GM19467 (cell line): ENCODE measurements at regions not wholly inside any gene's neighbourhood (a gene's known extent, or its start where the extent isn't known, plus 50 kb on each side); places are given as distances from the start of the nearest gene placed in this dataset.

Experiments used
- ATAC-seq: cut with Tn5 transposase; IDR thresholded peaks from one replicate; pipeline ENCODE4 v1.9.1; 2021; ENCODE audit warnings: mild to moderate bottlenecking, moderate library complexity; ENCODE audit not compliant: unreplicated experiment

DNA sequence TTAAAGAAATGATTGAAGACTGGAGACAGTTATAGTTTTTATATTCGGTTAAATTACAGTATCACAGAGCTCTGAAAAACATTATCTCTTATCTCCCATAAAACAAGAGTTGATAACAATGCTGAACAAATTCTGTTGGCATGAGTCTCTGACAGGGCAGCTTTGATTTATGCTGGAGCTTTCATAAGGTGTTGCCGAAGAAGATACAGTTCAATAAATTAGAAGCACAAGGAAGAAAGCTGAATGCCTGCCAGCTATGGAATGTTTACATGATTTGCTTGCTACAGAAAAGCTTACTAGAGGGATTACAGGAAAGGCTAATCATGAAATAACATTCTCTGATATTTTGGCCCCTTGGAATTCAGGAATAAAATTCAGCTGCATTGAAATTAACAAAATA, 431.9 kb upstream of the GJE1 start:
- ATAC-seq: no peak

DNA sequence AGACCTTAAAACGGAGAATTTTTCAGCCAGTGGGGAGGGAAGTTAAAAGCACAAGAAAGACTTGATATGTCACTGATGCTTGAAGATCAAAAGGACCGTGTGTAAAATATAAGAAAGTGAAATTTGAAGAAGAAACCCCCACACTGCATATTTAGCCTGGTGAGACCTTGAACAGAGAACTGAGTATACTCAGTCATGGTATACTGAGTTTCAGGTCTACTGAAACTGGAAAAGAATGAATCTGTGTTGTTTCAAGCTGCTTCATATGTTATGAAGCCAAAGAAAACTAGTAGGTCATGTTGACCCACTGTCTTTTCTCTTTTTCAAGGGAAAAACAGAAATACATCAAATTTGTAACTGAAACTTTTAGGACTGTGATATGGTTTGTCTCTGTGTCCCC, 443.8 kb upstream of the GJE1 start:
- ATAC-seq: peak; percentile 59

DNA sequence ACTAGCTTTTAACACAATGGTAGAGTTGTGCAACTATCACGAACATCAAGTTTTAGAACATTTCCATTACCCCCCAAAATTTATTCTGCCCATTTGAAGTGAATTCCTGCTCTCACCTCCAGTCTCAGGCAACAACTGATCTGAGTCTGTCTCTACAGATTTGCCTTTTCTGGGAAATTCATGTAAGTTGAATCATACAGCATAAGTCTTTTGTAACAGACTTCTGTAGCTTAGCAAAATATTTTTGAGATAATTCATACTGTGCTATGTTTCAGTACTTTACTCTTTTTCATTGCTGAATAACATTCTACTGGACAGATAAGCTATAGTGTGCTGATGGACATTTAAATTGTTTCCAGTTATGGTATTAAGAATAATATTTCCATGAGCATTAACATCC, 447.3 kb upstream of the GJE1 start:
- no peak for ATAC-seq

DNA sequence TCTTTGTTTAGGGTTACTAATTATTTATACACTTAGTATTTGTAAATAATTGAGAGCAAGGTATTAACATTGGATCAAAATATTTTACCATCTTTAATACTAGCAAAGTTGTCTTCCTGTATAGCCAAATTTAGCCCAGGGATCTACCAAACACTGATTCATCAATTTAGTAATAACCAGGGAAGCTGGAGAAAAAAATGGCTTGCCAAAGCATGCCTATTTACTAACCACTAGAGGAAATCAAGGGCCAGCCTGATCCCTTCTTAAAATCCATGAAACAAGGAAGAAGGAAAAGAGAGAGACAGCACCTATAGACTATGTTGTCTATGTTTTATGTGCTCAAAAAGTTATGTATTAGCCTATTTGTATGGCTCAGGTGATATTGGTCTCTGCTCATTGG, 450.3 kb upstream of the GJE1 start:
- ATAC-seq: no peak

DNA sequence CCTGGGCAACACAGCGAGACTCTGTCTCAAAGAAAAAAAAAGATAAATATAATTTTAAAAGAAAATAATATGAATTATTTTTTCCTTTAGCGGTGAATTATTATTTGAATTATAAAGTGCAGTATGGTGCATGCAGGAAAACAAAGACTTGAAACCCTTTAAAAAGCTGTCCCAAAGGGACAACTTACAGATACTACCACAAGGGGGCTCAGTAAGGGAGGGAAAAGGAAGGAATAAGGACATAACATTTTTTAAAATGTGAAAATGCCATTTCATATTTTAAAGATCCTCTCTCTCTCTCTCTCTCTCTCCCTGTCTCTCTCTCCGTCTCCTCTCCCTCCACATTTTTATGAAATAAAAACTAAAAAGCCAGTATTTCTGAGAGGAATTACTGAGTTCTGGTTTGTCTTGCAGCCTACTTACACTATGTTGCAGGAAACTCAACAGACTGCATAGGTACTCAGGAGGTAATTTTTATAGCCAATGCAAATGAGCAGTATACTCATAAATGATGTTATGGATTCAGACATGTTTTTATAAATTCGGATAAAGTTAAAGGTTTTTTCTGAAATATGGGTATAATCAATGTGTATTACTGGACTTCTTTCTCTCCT, 455.0 kb upstream of the GJE1 start:
- ATAC-seq: no peak

DNA sequence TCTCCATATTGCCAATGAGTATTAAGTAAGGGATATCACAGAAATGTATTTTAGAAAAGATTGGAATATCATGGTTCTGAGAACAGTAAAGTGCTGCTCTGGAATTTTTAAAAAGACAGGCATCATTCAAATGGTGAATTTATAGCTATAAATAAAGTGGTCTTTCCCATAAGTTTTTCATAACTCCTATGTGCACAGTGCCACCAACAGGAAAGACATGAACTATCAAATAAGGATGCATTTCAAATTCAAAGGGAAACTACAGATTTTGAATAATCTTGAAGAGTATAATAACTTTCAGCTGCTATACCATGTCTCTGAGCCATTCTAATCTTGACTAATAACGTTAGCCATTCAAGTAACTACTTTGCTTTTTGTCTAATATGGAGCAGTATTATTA, 456.8 kb upstream of the GJE1 start:
- ATAC-seq: no peak

DNA sequence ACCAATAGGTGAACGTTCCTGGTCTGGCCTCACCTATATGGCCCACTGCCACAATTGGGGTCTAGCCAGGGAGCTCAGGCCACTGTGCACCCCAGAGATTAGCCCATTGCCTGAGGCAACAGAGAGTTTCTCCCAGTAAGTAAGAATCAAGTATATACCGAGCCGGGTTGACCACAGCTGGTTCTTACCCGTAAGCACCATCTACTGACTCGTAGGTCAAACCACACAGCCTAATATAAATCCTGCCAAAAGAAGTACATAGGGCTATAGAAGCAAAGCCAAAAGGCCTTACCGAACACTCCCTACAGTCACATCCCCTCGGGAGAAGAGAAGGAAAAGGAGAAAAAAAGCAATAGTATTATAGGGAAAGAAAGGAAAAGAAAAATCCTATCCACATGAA, 463.6 kb upstream of the GJE1 start:
- no peak for ATAC-seq

DNA sequence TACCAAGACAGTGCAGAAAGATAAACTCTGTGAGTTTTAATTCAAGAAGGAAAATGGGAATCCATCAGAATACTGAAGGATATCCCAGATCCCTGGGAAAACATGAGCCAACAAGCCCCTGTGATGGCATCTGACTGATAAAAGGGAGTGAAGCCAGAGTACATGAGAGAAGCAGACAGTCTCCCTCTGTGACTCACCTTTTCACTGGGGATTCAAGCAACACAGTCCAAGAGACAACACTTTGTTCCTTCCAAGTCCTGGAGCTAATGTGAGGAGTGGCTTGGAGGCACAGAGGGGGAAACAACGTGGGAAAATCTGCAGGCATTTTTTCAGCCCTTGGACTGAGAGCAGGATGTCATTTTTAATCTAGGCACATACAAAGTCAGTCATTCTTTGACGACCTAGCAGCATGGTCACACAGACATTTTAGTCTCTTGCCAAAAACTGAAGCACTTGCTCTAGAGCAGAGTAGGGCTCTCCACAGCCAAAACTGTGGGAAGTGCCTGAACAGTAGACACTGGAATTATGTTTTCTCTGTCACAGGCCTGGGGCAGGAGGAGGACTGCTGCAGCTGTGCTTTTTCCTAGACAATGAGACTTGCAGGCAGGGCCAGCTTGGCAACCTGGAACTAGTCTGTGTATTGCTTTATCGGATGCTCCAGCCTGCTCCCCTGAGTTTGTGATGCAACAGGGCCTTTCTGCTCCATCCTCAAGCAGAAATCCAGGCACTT, 465.0 kb upstream of the GJE1 start:
- no peak for ATAC-seq

DNA sequence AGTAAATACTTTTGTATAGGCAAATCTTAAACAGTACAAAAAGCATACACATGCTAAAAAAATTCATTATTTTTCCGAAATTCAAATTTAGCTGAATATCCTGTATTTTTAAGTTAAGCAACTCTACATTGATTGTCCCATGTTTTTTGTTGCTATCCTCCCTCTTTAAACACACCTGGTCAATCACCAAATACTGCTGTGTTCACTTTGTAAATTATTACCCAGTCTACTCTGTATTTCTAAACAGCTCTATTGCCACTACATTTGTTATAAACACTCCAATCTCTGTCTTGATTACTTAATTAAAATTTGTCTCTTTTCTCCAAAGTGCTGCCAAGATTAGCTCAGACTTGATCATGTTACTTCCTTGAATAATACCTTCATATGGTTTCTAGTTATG, 466.5 kb upstream of the GJE1 start:
- no peak for ATAC-seq

DNA sequence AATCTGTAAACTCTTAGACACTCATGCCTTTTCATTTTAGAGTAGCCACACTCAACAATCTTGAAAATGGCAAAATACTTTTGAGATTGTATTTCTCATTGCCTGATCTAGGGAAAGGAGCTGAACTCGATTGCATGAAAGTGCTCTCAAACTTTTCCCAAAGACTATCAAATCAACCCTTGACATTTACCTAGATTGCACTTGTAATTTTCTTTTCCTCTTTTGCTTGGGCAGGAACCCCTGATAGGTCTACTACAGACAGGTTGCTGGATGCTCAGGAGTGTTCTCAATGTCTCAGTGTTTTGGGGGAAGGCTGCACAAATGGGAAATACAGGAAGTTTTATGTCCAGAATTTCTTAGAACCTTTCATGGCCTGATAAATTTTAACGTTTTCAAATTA, 468.0 kb upstream of the GJE1 start:
- no peak for ATAC-seq

DNA sequence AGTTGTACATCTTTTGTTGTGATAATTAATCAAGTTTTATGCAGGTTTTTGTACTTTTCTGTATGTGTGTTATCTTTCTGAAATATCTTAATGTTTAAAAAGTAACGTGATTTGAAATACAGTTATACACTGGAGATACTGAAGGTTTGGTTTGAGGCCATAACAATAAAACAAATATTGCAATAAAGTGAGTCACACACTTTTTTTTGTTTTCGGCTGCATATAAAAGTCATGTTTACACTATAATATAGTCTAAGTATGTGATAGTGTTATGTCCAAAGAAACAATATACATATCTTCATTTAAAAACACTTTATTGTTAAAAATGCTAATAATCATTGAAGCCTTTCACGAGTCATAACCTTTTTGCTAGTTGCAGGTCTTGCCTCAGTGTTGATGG, 473.1 kb upstream of the GJE1 start:
- ATAC-seq: no peak

DNA sequence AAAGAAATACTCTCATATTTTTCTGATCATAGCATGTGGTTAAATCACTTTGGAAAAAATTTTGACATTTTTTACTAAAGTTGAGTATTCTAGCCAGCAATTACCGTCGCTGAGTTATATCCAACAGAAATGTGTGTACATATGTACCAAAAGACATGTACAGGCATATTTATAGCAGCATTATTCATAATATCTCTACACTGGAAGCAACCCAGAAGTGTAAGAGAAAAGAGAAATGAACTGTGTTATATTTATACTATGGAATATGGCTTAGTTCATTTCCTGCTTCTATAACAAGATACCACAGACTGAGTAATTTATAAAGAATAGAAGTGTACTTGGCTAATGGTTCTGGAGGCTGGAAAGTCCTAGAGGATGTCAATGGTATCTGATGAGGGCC, 474.0 kb upstream of the GJE1 start:
- ATAC-seq: no peak

DNA sequence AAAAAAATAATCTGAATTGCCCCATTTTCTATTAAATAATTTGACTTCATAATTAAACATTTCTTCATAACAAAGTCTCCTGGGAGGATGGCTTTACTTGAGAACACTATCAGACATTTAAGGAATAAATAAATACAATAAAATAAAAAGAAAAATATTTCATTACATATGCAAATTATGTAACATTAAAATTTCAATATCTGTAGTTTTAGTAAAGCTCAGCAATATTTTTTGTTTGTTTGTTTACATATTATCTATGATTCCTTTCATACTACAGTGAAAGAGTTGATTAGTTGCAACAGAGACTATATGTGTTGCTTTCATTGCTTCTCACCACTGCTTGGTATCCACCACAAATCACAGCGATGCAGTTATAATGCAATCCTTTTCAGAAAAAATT, 474.9 kb upstream of the GJE1 start:
- ATAC-seq: no peak

DNA sequence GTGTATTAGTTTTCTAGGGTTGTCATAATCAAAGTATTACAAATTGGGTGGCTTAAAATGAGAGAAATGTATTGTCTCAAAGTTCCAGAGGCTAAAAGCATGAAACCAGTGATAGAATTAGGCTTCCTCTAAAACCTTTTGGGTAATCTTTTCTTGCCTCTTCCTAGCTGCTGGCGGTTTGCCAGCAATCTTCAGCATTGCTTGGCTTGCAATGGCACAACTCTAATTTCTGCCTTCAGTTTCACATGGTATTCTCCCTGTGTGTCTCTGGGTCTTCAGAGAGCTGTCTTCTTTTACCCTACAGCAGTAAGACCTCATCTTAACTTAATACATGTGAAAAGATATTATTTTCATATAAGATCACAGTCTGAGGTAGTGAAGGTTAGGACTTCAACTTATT, 479.1 kb upstream of the GJE1 start:
- no peak for ATAC-seq

DNA sequence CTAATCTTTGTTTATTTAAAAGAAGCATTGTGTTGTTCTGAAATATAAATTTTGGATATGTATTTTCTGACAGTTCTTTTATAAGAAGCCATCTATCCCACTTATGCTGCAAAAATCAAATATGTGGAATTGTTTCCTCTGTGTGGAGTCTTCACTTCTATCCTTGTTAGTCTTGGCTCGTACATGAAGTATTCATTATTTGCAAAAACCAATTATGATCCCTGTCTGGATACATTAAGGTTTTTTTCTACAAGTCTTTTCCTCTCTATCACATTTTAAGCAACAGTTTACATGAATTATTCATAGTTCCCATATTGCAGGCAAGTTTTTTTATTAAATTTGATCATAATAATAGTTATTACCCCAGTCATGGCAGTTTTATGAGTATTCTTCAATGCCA, 490.8 kb upstream of the GJE1 start:
- ATAC-seq: no peak

DNA sequence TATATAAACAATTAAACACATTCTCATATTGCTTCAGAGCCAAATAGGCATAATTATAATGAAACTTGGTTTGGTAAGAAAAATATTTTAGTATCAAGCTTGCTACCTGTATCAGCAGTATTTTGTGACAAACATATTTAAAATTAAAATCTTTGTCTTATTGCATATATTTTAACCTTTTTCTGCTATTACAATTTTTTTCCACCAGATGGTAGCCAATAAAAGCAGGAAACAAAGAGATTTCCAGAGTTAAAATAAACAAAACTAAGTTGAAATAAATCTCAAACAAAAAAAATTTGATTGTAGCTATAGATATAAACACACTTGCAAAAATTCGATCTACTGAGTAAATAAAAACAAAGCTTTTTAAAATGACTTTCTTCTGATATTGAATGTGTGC, 491.3 kb upstream of the GJE1 start:
- no peak for ATAC-seq

DNA sequence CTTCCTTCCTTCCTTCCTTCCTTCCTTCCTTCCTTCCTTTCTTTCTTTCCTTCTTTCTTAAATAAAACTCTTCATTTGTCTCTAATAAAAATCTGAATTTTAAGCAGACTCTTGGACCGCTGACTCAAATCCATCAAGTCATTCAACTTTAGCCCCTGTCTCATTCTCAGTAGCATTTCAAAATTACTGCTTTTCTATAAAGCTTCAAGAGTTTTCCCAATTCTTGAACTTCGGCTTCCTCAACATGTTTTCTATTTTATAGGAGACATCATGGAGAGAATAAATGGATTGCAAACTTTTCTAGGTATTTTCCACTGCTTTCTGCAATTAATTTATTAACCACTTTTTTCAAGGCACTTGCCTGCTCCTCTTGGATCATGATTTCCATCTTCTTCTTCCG, 497.1 kb upstream of the GJE1 start:
- no peak for ATAC-seq

DNA sequence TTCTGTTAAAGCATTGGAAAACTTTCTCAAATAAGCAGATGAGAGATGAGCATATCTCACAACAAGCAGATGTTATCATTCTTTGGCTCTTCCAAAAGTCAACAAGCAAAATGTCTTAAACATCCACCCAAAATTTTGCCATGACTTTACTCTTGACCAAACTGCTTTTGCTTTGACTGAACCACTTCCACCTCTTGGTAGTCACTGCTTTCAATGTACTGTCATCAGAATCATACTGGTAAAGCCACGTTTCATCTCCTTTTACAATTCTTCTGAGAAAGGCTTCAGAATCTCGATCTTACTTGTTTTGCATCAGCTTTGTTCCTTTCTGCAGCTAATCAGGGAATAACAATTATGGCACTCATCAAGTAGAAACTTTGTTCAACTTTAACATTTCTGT, 498.5 kb upstream of the GJE1 start:
- ATAC-seq: no peak

DNA sequence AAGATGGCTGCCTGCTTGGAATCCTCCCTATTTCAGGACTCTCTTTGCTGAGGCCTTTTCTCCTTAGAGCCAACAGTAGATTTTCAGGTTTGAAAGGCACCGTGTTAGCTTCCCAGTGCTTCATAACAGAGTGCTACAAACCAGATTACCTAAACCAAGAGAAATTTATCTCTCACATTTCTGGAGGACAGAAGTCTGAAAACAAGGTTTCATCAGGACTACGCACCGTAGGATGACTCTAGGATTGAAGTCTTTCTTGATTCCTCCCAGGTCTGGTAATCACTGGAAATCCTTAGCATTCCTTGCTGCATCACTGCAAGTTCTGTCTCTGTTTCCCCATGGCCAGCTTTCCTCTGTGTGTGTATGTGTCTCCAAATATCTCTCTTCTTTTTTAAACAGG, 508.4 kb upstream of the GJE1 start:
- ATAC-seq: no peak

DNA sequence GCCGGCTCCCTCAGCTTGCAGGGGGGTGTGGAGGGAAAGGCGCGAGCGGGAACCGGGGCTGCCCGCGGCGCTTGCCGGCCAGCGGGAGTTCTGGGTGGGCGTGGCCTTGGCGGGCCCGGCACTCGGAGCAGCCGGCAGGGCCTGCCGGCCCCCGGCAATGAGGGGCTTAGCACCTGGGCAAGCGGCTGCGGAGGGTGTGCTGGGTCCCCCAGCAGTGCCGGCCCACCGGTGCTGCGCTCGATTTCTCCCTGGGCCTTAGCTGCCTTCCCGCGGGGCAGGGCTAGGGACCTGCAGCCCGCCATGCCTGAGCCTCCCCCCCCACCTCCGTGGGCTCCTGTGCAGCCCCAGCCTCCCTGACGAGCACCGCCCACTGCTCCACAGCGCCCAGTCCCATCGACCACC, 514.5 kb upstream of the GJE1 start:
- no peak for ATAC-seq

DNA sequence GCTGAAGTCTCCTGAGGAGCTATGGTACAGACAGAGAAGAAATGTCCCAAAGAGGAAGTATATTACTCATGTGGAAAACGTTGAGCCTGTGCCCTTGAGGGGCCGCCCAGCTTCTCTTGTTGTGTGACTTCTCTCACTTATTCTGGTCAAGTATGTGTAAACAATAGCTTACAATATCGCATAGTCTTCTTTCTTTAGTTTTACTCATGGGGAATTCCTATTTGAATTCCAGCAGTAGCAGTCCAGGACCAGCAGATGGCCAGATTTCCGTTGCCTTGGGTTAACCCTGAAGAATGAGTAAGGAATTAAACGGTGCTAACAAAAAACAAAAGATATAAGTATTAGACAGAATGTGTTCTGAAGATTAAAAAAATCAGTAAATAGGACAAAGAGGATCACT, 522.0 kb upstream of the GJE1 start:
- no peak for ATAC-seq

DNA sequence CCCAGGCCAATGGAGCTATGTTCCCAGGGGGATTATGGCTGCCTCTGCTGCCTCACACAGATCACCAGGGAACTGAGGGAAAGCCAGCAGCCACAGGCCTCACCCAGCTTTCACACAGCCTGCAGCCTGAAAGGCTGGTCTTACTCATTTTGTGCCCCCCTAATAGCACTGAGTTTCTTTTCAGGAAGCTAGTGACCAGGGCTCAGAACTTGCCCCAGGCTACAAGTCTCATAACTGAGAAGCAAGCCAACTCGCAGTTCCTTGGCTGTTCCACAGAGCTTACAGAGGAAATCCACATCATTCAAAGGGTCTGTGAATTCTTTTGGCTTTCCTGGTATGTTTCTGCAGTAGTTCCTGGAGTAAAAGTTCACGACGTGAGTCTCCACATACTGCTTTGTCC, 524.8 kb upstream of the GJE1 start:
- no peak for ATAC-seq

DNA sequence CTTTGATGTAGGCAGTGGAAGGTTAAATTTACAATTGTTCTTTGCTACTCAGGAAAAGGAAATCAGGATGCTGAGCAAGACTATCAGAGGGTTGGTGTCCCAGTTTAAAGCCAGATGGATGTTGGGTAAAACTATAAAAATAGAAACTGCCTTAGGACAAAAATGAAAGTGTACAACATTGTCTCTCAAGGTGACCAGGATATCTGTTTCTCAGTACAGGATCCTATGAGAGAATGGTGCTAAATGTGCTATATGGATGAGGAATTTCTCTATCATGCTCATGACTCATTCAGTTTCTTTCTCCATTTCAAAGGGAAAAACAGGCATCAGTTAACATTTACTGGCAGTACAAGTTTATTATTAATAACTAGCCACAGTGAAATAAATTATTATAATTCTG, 534.2 kb upstream of the GJE1 start:
- ATAC-seq: no peak
